ENCODE measurements at regions not wholly inside any gene's neighbourhood (a gene's known extent, or its start where the extent isn't known, plus 50 kb on each side); places are given as distances from the start of the nearest gene placed in this dataset.
A peak's percentile ranks its signal among the peaks of the same experiment; 100 is the strongest.

- FAIRE-seq: no peak
- Histone ChIP-seq H3K9me1 (replicated peaks; ENCODE audit: control insufficient read depth, extremely low read depth, insufficient read depth, low read length) (no peaks in the 10 kb centered on the region), H3K27ac (ENCODE audit: insufficient read depth, low read depth, low read length) (no peak within 1 kb of the TSS), H3K9me3 (replicated peaks; ENCODE audit: control insufficient read depth, insufficient read depth, low read length) (no peaks in the 10 kb centered on the region), H4K20me1 (replicated peaks; ENCODE audit: control insufficient read depth, extremely low read depth, insufficient read depth, low read length) (no peaks in the 10 kb centered on the region), H3K27me3 (ENCODE audit: control insufficient read depth in 2 of 2, insufficient read depth in 2 of 2, low read length in 2 of 2) (peaks cover 28 to 34% of the 10 kb centered on the region in 2 experiments), H3K4me3 (replicated peaks in 1 of 3; ENCODE audit: insufficient read depth in 1 of 3, low read depth in 1 of 3, low read length in 3 of 3) (no peak within 1 kb of the TSS), H2AFZ (ENCODE audit: low read depth, low read length) (no peak within 1 kb of the TSS), H3K4me1 (ENCODE audit: control insufficient read depth, extremely low read depth, insufficient read depth, low read length) (no peaks in the 10 kb centered on the region), H3K9ac (replicated peaks; ENCODE audit: extremely low read depth, insufficient read depth, low read length) (no peak within 1 kb of the TSS), H3K4me2 (ENCODE audit: insufficient read depth, low read length) (no peak within 1 kb of the TSS), H3K36me3 (ENCODE audit: control insufficient read depth in 2 of 2, extremely low read depth in 1 of 2, insufficient read depth in 2 of 2, low read length in 2 of 2) (no peaks in the 10 kb centered on the region), H3K79me2 (ENCODE audit: control insufficient read depth, insufficient read depth, low read length) (no peaks in the 10 kb centered on the region)
- DNase-seq (ENCODE audit: low read depth, low spot score): no peak
- intact Hi-C loops (cut with micrococcal nuclease) (loop anchor here (10.0 kb wide), 1 partner anchor 1489 kb away; no protein-coding TSS in a partner anchor), dilution Hi-C loops (cut with MboI; ENCODE audit: extremely low pct_ligation_motif_present, low sequenced_read_pairs) (no loop called here)
- CTCF ChIA-PET: no interaction called here
- POLR2A ChIA-PET: no interaction called here
- BruUV-seq (replicated peaks): no TSS peak
- TF ChIP-seq JUN (IDR thresholded peaks at IDR 0.05; ENCODE audit: borderline replicate concordance, insufficient read depth, insufficient read length, low read depth): no peak
- TF ChIP-seq EZH2 (IDR thresholded peaks at IDR 0.05; ENCODE audit: borderline replicate concordance, low read depth, low read length, severe bottlenecking): peak; percentile 45
These were observed 1640.3 kb upstream of the C9orf72 start, which contains the start of gene LINGO2 for GRCh38 chr9:29213417-29214153. TSS of gene LINGO2 (minus strand) at chr9:29213601.

DNA sequence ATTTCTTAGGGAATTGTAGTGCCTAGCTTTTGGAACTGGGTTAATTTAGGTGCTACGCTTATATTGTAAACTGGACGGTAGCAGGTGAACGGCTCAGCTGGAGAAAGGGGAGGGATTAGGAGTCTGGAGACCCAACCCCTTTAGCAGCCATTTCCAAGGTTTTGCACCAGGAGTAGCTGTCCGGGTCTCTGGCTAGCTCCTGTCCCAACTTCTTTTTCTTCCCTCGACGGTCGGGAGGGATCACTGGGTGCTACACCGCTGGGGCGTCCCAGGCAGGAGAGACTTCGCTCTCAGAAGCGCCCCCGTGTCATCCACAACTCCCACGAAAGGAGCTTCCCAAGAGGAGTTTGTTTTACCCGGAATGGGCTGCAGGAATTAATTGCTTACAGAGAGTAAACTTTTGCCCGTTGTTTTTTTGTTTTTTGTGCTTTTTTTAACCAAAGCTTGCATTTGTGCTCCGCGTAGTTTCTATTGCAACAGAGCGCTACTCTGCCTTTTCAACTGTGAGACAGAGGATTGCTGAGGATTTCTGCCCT is 1640.9 kb upstream of the C9orf72 start:
- intact Hi-C loops (cut with micrococcal nuclease): loop anchor here (10.0 kb wide), 1 partner anchor 1489 kb away; no protein-coding TSS in a partner anchor
- ChIA-PET CTCF (no interaction called here), POLR2A (no interaction called here)
- Histone ChIP-seq H3K27me3 (ENCODE audit: control insufficient read depth in 2 of 2, insufficient read depth in 2 of 2, low read length in 2 of 2) (peaks cover 28 to 34% of the 10 kb centered on the region in 2 experiments), H3K4me2 (ENCODE audit: insufficient read depth, low read length) (no peak overlapping the region), H3K79me2 (ENCODE audit: control insufficient read depth, insufficient read depth, low read length) (no peaks in the 10 kb centered on the region), H3K9ac (replicated peaks; ENCODE audit: extremely low read depth, insufficient read depth, low read length) (no peak overlapping the region), H3K36me3 (ENCODE audit: control insufficient read depth in 2 of 2, extremely low read depth in 1 of 2, insufficient read depth in 2 of 2, low read length in 2 of 2) (no peaks in the 10 kb centered on the region), H3K9me3 (replicated peaks; ENCODE audit: control insufficient read depth, insufficient read depth, low read length) (no peaks in the 10 kb centered on the region), H3K4me3 (replicated peaks in 1 of 3; ENCODE audit: insufficient read depth in 1 of 3, low read depth in 1 of 3, low read length in 3 of 3) (no peak overlapping the region), H2AFZ (ENCODE audit: low read depth, low read length) (no peak overlapping the region), H3K4me1 (ENCODE audit: control insufficient read depth, extremely low read depth, insufficient read depth, low read length) (no peaks in the 10 kb centered on the region), H3K9me1 (replicated peaks; ENCODE audit: control insufficient read depth, extremely low read depth, insufficient read depth, low read length) (no peaks in the 10 kb centered on the region), H4K20me1 (replicated peaks; ENCODE audit: control insufficient read depth, extremely low read depth, insufficient read depth, low read length) (no peaks in the 10 kb centered on the region), H3K27ac (ENCODE audit: insufficient read depth, low read depth, low read length) (no peak overlapping the region)
- TF ChIP-seq POLR2AphosphoS5 (IDR thresholded peaks at IDR 0.05; ENCODE audit: insufficient read depth, low read depth, low read length): no peak
- no peak for TF ChIP-seq GATA2 (IDR thresholded peaks at IDR 0.05; ENCODE audit: insufficient read depth, insufficient read length, low read depth, low read length)
- no peak for TF ChIP-seq MAX (IDR thresholded peaks at IDR 0.05; ENCODE audit: insufficient read depth, insufficient read length)
- TF ChIP-seq JUN (IDR thresholded peaks at IDR 0.05; ENCODE audit: borderline replicate concordance, insufficient read depth, insufficient read length, low read depth): no peak
- no peak for TF ChIP-seq FOS (IDR thresholded peaks at IDR 0.05; ENCODE audit: borderline replicate concordance, insufficient read depth, low read length)
- TF ChIP-seq POLR2A (IDR thresholded peaks at IDR 0.05; ENCODE audit: low read depth, low read length): no peak
- TF ChIP-seq EZH2 (IDR thresholded peaks at IDR 0.05; ENCODE audit: borderline replicate concordance, low read depth, low read length, severe bottlenecking): no peak
- TF ChIP-seq MYC (IDR thresholded peaks at IDR 0.05; ENCODE audit: low read depth, low read length): no peak
- no peak for TF ChIP-seq CTCF (IDR thresholded peaks at IDR 0.05; ENCODE audit: extremely low read depth in 1 of 2, insufficient read depth in 1 of 2, low read depth in 1 of 2, low read length in 2 of 2)
- FAIRE-seq (no peak), DNase-seq (ENCODE audit: low read depth, low spot score) (no peak)
- dilution Hi-C loops (cut with MboI; ENCODE audit: extremely low pct_ligation_motif_present, low sequenced_read_pairs): no loop called here
- no TSS peak for BruUV-seq (replicated peaks)
